CD4-positive, alpha-beta memory T cell (primary cell): ENCODE measurements at regions not wholly inside any gene's neighbourhood (a gene's known extent, or its start where the extent isn't known, plus 50 kb on each side); places are given as distances from the start of the nearest gene placed in this dataset.

ENCODE experiments used
- CTCF ChIA-PET: fragments of 350-600 bp; sonication (Branson Sonifier 250); formaldehyde crosslinking; loops from one replicate; lab custom pipeline; 2021; ENCODE audit warnings: inconsistent platforms; ENCODE audit not compliant: partially characterized antibody; lab: Charles Lee
- POLR2A ChIA-PET: fragments of 350-600 bp; sonication (Branson Sonifier 250); formaldehyde crosslinking; loops from one replicate; lab custom pipeline; 2021; ENCODE audit not compliant: partially characterized antibody; lab: Charles Lee
- DNase-seq, 5 donors: peaks; one replicate each; pipeline versions ENCODE4 v3.0.0 to v3.0.0-alpha.2; 2020 to 2022; ENCODE audit warnings: mixed read lengths in 1 of 5
- H3K27ac ChIP-seq: one replicate; pipeline ENCODE4 v1.7.0; 2013; ENCODE audit warnings: low read depth, low read length
- H3K27me3 ChIP-seq: 2 replicates; pipeline ENCODE4 v1.7.0; 2013; ENCODE audit warnings: mild to moderate bottlenecking, low read length, moderate library complexity; ENCODE audit not compliant: insufficient read depth
- H3K36me3 ChIP-seq: 2 replicates; pipeline ENCODE4 v1.7.0; 2013; ENCODE audit warnings: mild to moderate bottlenecking, low read length, moderate library complexity; ENCODE audit not compliant: insufficient read depth
- H3K4me1 ChIP-seq: 2 replicates; pipeline ENCODE4 v1.7.0; 2013; ENCODE audit warnings: mild to moderate bottlenecking, low read length, moderate library complexity; ENCODE audit not compliant: insufficient read depth
- H3K4me3 ChIP-seq, 2 donors: one replicate each; pipeline ENCODE4 v1.7.0; 2013; ENCODE audit warnings: low read length in 2 of 2, mild to moderate bottlenecking in 1 of 2
- H3K9me3 ChIP-seq, 2 donors: one replicate each; pipeline ENCODE4 v1.7.0; 2013; ENCODE audit warnings: low read length in 2 of 2, control low read depth in 1 of 2; ENCODE audit not compliant: control insufficient read depth in 1 of 2
- H3K27ac Mint-ChIP-seq, 7 donors: one replicate each; pipeline ENCODE4 v1.8.0; 2020 to 2021; ENCODE audit warnings: mixed read lengths in 7 of 7, mild to moderate bottlenecking in 6 of 7, inconsistent platforms in 3 of 7, moderate library complexity in 3 of 7
- H3K27me3 Mint-ChIP-seq, 2 donors: one replicate each; pipeline ENCODE4 v1.8.0; 2020 to 2021; ENCODE audit warnings: mixed read lengths in 2 of 2
- H3K36me3 Mint-ChIP-seq, 2 donors: one replicate each; pipeline ENCODE4 v1.8.0; 2020 to 2021; ENCODE audit warnings: mixed read lengths in 2 of 2, inconsistent platforms in 1 of 2, mild to moderate bottlenecking in 1 of 2
- H3K4me1 Mint-ChIP-seq, 4 donors: one replicate each; pipeline ENCODE4 v1.8.0; 2020 to 2021; ENCODE audit warnings: mixed read lengths in 4 of 4, mild to moderate bottlenecking in 1 of 4
- H3K4me3 Mint-ChIP-seq, 8 donors: one replicate each; pipeline ENCODE4 v1.8.0; 2020 to 2021; ENCODE audit warnings: mixed read lengths in 8 of 8, mild to moderate bottlenecking in 7 of 8, moderate library complexity in 6 of 8, inconsistent platforms in 3 of 8
- H3K9me3 Mint-ChIP-seq, 8 donors: one replicate each; pipeline ENCODE4 v1.8.0; 2020 to 2021; ENCODE audit warnings: mixed read lengths in 8 of 8, mild to moderate bottlenecking in 5 of 8, inconsistent platforms in 3 of 8, moderate library complexity in 1 of 8
- intact Hi-C: fragments of 100-400 bp; cut with micrococcal nuclease; formaldehyde crosslinking; loops from one replicate; pipeline ENCODE4 v1.15.1; 2023

- ChIA-PET CTCF (no interaction called here), POLR2A (no interaction called here)
- Mint-ChIP-seq H3K9me3 (no peaks in the 10 kb centered on the region), H3K36me3 (no peaks in the 10 kb centered on the region), H3K27me3 (peaks cover 9 to 13% of the 10 kb centered on the region in 2 donors), H3K27ac (no peak overlapping the region), H3K4me1 (peaks cover 0 to 2% (median 0%) of the 10 kb centered on the region in 4 donors), H3K4me3 (no peak overlapping the region)
- no peaks in the 10 kb centered on the region for H3K9me3 ChIP-seq
- H3K4me1 ChIP-seq = no peaks in the 10 kb centered on the region
- no peak overlapping the region for H3K27ac ChIP-seq
- no peak for DNase-seq
- H3K36me3 ChIP-seq = no peaks in the 10 kb centered on the region
- intact Hi-C loops = no loop called here
- H3K27me3 ChIP-seq = no peaks in the 10 kb centered on the region
- H3K4me3 ChIP-seq = no peak overlapping the region
Observed at GRCh38 chr1:223036479-223036845, 106.6 kb downstream of the TLR5 start.

GRCh38 chr1:223037845-223038244 is 105.2 kb downstream of the TLR5 start:
- ChIA-PET CTCF (no interaction called here), POLR2A (no interaction called here)
- DNase-seq = no peak
- Histone ChIP-seq H3K27me3 (no peaks in the 10 kb centered on the region), H3K27ac (no peak overlapping the region), H3K36me3 (no peaks in the 10 kb centered on the region), H3K4me1 (no peaks in the 10 kb centered on the region), H3K9me3 (no peaks in the 10 kb centered on the region), H3K4me3 (no peak overlapping the region)
- no peak overlapping the region for H3K27ac Mint-ChIP-seq
- H3K4me3 Mint-ChIP-seq = no peak overlapping the region
- H3K36me3 Mint-ChIP-seq = no peaks in the 10 kb centered on the region
- intact Hi-C loops = no loop called here
- H3K27me3 Mint-ChIP-seq = peaks cover 11 to 19% of the 10 kb centered on the region in 2 donors
- peaks cover 0 to 2% (median 0%) of the 10 kb centered on the region in 8 donors for H3K9me3 Mint-ChIP-seq
- peaks cover 0 to under 1% (median 0%) of the 10 kb centered on the region in 4 donors for H3K4me1 Mint-ChIP-seq

GRCh38 chr1:223038288-223039006 is 104.6 kb downstream of the TLR5 start:
- Histone ChIP-seq H3K27ac (no peak overlapping the region), H3K4me3 (no peak overlapping the region), H3K27me3 (no peaks in the 10 kb centered on the region), H3K4me1 (no peaks in the 10 kb centered on the region), H3K36me3 (no peaks in the 10 kb centered on the region), H3K9me3 (no peaks in the 10 kb centered on the region)
- DNase-seq = no peak
- Mint-ChIP-seq H3K4me1 (no peaks in the 10 kb centered on the region), H3K4me3 (no peak overlapping the region), H3K36me3 (no peaks in the 10 kb centered on the region), H3K27me3 (peaks cover 11 to 19% of the 10 kb centered on the region in 2 donors), H3K27ac (no peak overlapping the region), H3K9me3 (peaks cover 0 to 2% (median 0%) of the 10 kb centered on the region in 8 donors)
- ChIA-PET CTCF (no interaction called here), POLR2A (no interaction called here)
- intact Hi-C loops = no loop called here

- Histone ChIP-seq H3K9me3 (no peaks in the 10 kb centered on the region), H3K4me3 (no peak overlapping the region), H3K4me1 (no peaks in the 10 kb centered on the region), H3K27ac (no peak overlapping the region), H3K36me3 (no peaks in the 10 kb centered on the region), H3K27me3 (no peaks in the 10 kb centered on the region)
- ChIA-PET POLR2A (no interaction called here), CTCF (no interaction called here)
- peaks cover 10 to 19% of the 10 kb centered on the region in 2 donors for H3K27me3 Mint-ChIP-seq
- no peak for DNase-seq
- H3K9me3 Mint-ChIP-seq = peaks cover 0 to 4% (median 1%) of the 10 kb centered on the region in 8 donors
- H3K4me3 Mint-ChIP-seq = no peak overlapping the region
- intact Hi-C loops = no loop called here
- no peaks in the 10 kb centered on the region for H3K36me3 Mint-ChIP-seq
- H3K4me1 Mint-ChIP-seq = no peaks in the 10 kb centered on the region
- H3K27ac Mint-ChIP-seq = no peak overlapping the region
Observed at GRCh38 chr1:223039990-223040389, 103.1 kb downstream of the TLR5 start.

GRCh38 chr1:223041481-223041880 is 101.6 kb downstream of the TLR5 start:
- H3K27me3 ChIP-seq = no peaks in the 10 kb centered on the region
- CTCF ChIA-PET = no interaction called here
- H3K27ac ChIP-seq = no peak overlapping the region
- DNase-seq = no peak
- peaks cover 0 to 14% (median 6%) of the 10 kb centered on the region in 8 donors for H3K9me3 Mint-ChIP-seq
- H3K4me1 Mint-ChIP-seq = no peaks in the 10 kb centered on the region
- H3K4me1 ChIP-seq = no peaks in the 10 kb centered on the region
- peaks cover 7 to 14% of the 10 kb centered on the region in 2 donors for H3K27me3 Mint-ChIP-seq
- no peak overlapping the region for H3K4me3 ChIP-seq
- no peaks in the 10 kb centered on the region for H3K36me3 Mint-ChIP-seq
- no peak overlapping the region for H3K27ac Mint-ChIP-seq
- H3K36me3 ChIP-seq = no peaks in the 10 kb centered on the region
- no peak overlapping the region for H3K4me3 Mint-ChIP-seq
- H3K9me3 ChIP-seq = no peaks in the 10 kb centered on the region
- POLR2A ChIA-PET = no interaction called here
- intact Hi-C loops = no loop called here

GRCh38 chr1:223045164-223045957 is 97.7 kb downstream of the TLR5 start:
- no peak overlapping the region for H3K27ac ChIP-seq
- no peak for DNase-seq
- ChIA-PET POLR2A (no interaction called here), CTCF (interaction anchor here (0.6 kb wide), 1 partner anchor 167 kb away, joined by 3 read pairs; no protein-coding TSS in a partner anchor)
- no peaks in the 10 kb centered on the region for H3K27me3 ChIP-seq
- Mint-ChIP-seq H3K4me3 (no peak overlapping the region), H3K27me3 (peaks cover 5 to 8% of the 10 kb centered on the region in 2 donors), H3K4me1 (no peaks in the 10 kb centered on the region), H3K36me3 (no peaks in the 10 kb centered on the region), H3K27ac (no peak overlapping the region), H3K9me3 (peaks cover 0 to 15% (median 7%) of the 10 kb centered on the region in 8 donors)
- no peaks in the 10 kb centered on the region for H3K4me1 ChIP-seq
- no peaks in the 10 kb centered on the region for H3K9me3 ChIP-seq
- intact Hi-C loops = no loop called here
- H3K4me3 ChIP-seq = no peak overlapping the region
- no peaks in the 10 kb centered on the region for H3K36me3 ChIP-seq

- intact Hi-C loops = no loop called here
Observed at GRCh38 chr1:223046011-223046410, 97.0 kb downstream of the TLR5 start.

More at GRCh38 chr1:223046011-223046410, 97.0 kb downstream of the TLR5 start:
- H3K4me1 Mint-ChIP-seq = no peaks in the 10 kb centered on the region
- H3K36me3 Mint-ChIP-seq = no peaks in the 10 kb centered on the region
- ChIA-PET CTCF (interaction anchor here (0.6 kb wide), 1 partner anchor 167 kb away, joined by 3 read pairs; no protein-coding TSS in a partner anchor), POLR2A (no interaction called here)
- H3K27me3 Mint-ChIP-seq = peaks cover 4 to 7% of the 10 kb centered on the region in 2 donors
- no peak overlapping the region for H3K27ac ChIP-seq
- H3K4me1 ChIP-seq = no peaks in the 10 kb centered on the region
- H3K4me3 ChIP-seq = no peak overlapping the region
- H3K9me3 Mint-ChIP-seq = peaks cover 0 to 15% (median 7%) of the 10 kb centered on the region in 8 donors
- no peaks in the 10 kb centered on the region for H3K9me3 ChIP-seq
- DNase-seq = no peak
- no peaks in the 10 kb centered on the region for H3K27me3 ChIP-seq
- H3K27ac Mint-ChIP-seq = no peak overlapping the region
- no peak overlapping the region for H3K4me3 Mint-ChIP-seq
- no peaks in the 10 kb centered on the region for H3K36me3 ChIP-seq
